IMR-90 (cell line): ENCODE measurements at regions not wholly inside any gene's neighbourhood (a gene's known extent, or its start where the extent isn't known, plus 50 kb on each side); places are given as distances from the start of the nearest gene placed in this dataset.

Source experiments
- BHLHE40 ChIP-seq: fragments of 150-350 bp; IDR thresholded peaks from 2 replicates; pipeline ENCODE4 v1.6.1; 2016; ENCODE audit warnings: mild to moderate bottlenecking, low read depth, low read length
- CEBPB ChIP-seq: IDR thresholded peaks from 2 replicates; pipeline ENCODE4 v1.6.1; 2012; ENCODE audit warnings: low read depth, low read length, improper control_type of control experiment
- CHD1 ChIP-seq: IDR thresholded peaks from 2 replicates; pipeline ENCODE4 v1.6.1; 2012; ENCODE audit warnings: low read depth, low read length, improper control_type of control experiment
- CTCF ChIP-seq: conservative IDR thresholded peaks from 2 replicates; pipeline ENCODE4 v1.5.1; 2012; ENCODE audit warnings: mild to moderate bottlenecking, low read depth, low read length, improper control_type of control experiment
- FOS ChIP-seq: fragments of 150-350 bp; IDR thresholded peaks from 2 replicates; pipeline ENCODE4 v1.6.1; 2016; ENCODE audit warnings: low read depth, low read length
- MXI1 ChIP-seq: IDR thresholded peaks from 2 replicates; pipeline ENCODE4 v1.6.1; 2012; ENCODE audit warnings: low read depth, mild to moderate bottlenecking, low read length, moderate library complexity, borderline replicate concordance
- NFE2L2 ChIP-seq: fragments of 150-350 bp; IDR thresholded peaks from 2 replicates; pipeline ENCODE4 v1.6.1; 2016; ENCODE audit warnings: low read depth, mild to moderate bottlenecking, low read length
- POLR2A ChIP-seq: IDR thresholded peaks from 2 replicates; pipeline ENCODE4 v1.6.1; 2012; ENCODE audit warnings: mild to moderate bottlenecking, low read depth, low read length
- RAD21 ChIP-seq: IDR thresholded peaks from 2 replicates; pipeline ENCODE4 v1.6.1; 2012; ENCODE audit warnings: low read length, improper control_type of control experiment
- SMC3 ChIP-seq: fragments of 150-350 bp; IDR thresholded peaks from 2 replicates; pipeline ENCODE4 v1.6.1; 2016; ENCODE audit warnings: low read depth, mild to moderate bottlenecking, antibody characterized with exemption, low read length, moderate library complexity

- no peak for TF ChIP-seq CTCF
- TF ChIP-seq RAD21: no peak
- TF ChIP-seq POLR2A: no peak
- no peak for TF ChIP-seq BHLHE40
- no peak for TF ChIP-seq SMC3
- TF ChIP-seq MXI1: no peak
- TF ChIP-seq NFE2L2: no peak
- TF ChIP-seq FOS: no peak
- TF ChIP-seq CEBPB: no peak
- no peak for TF ChIP-seq CHD1
These were observed 532.0 kb upstream of the SPANXN1 start for GRCh38 chrX:144715337-144715736.
